ENCODE measurements at regions not wholly inside any gene's neighbourhood (a gene's known extent, or its start where the extent isn't known, plus 50 kb on each side); places are given as distances from the start of the nearest gene placed in this dataset.

- TF ChIP-seq SPI1 (IDR thresholded peaks at IDR 0.05; ENCODE audit: borderline replicate concordance, low read depth) = no peak
- no peak for TF ChIP-seq CTCF (IDR thresholded peaks at IDR 0.05; ENCODE audit: insufficient read depth, low read length)
- no peak for TF ChIP-seq POLR2AphosphoS5 (IDR thresholded peaks at IDR 0.05; ENCODE audit: low read depth)
- no peak for TF ChIP-seq REST (IDR thresholded peaks at IDR 0.05; ENCODE audit: insufficient replicate concordance, low read depth)
These were observed 105.7 kb downstream of the FOXL3 start for GRCh38 chr7:395643-396042.

All from HL-60 (cell line).